ENCODE measurements at regions not wholly inside any gene's neighbourhood (a gene's known extent, or its start where the extent isn't known, plus 50 kb on each side); places are given as distances from the start of the nearest gene placed in this dataset.

DNA sequence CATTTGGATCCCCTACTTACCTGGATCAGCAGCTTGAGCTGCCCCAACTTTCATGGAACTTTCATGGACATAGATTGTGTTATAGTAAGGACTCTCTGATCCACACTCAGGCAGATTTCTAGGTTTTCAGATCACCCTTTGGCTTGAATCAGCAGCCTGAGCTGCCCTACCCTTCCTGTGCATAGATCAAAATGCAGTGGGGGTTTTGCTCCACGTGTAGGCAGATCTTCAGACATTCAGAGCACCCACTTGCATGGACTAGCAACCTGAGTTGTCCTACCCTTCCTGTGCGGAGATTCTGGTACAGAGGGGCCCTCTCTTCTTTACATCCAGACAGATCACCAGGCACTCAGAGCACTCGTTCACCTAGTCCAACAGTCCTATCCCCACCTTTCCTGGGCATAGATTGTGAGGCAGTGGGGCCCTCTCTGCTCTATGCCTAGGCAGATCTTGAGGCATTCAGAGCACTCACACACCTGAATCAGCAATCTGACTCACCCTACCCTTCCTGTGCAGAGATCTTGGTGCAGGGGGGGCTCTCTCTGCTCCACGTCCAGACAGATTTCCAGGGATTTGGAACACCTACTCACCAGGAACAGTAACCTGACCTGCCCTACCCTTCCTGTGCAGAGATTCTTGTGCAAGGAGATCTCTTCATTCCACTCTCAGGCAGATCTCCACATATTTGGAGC is 705.2 kb upstream of the NRSN1 start:
- H3K4me3 ChIP-seq (replicated peaks; ENCODE audit: low read depth, low read length) = no peak overlapping the region
- DNase-seq (ENCODE audit: low read depth) = no peak
- TF ChIP-seq, protein P1, sequence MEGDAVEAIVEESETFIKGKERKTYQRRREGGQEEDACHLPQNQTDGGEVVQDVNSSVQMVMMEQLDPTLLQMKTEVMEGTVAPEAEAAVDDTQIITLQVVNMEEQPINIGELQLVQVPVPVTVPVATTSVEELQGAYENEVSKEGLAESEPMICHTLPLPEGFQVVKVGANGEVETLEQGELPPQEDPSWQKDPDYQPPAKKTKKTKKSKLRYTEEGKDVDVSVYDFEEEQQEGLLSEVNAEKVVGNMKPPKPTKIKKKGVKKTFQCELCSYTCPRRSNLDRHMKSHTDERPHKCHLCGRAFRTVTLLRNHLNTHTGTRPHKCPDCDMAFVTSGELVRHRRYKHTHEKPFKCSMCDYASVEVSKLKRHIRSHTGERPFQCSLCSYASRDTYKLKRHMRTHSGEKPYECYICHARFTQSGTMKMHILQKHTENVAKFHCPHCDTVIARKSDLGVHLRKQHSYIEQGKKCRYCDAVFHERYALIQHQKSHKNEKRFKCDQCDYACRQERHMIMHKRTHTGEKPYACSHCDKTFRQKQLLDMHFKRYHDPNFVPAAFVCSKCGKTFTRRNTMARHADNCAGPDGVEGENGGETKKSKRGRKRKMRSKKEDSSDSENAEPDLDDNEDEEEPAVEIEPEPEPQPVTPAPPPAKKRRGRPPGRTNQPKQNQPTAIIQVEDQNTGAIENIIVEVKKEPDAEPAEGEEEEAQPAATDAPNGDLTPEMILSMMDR (IDR thresholded peaks at IDR 0.05; ENCODE audit: low read length, missing control alignments) = no peak

DNA sequence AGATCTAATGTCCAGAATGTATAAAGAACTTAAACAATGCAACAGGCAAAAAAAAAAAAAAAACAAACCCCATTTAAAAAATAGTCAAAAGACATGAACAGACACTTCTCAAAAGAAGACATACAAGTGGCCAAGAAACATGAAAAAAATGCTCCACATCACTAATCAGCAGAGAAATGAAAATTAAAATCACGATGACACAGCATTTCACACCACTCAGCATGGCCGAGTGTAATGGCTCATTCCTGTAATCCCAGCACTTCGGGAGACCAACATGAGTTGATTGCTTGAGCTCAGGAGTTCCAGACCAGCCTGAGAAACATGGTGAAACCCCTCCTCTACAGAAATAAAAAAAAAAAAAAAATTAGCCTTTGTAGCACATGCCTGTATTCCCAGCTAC is 701.4 kb upstream of the NRSN1 start:
- H3K4me3 ChIP-seq (replicated peaks; ENCODE audit: low read depth, low read length) = no peak overlapping the region
- TF ChIP-seq, protein P1 (IDR thresholded peaks at IDR 0.05; ENCODE audit: low read length, missing control alignments) = no peak
- DNase-seq (ENCODE audit: low read depth) = no peak

DNA sequence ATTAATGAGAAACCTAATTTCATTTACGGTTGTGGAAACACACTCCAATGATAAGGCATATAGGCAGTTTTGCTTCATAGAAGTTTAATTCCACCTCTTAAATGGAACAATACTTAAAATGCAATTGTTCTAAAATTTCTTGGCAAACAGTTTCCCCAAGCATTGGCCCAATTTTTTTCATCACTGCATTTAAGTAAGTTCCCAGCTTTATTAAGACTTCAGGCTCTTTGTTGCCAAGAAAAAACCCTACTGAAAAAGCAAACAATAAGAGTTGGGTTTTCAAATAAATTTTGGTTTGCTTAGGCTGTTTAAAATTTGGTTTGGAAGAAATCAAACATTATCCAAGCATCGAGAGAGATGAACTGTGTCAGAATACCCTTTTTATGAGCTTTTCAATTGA is 690.9 kb upstream of the NRSN1 start:
- H3K4me3 ChIP-seq (replicated peaks; ENCODE audit: low read depth, low read length) = no peak overlapping the region
- TF ChIP-seq, protein P1 (IDR thresholded peaks at IDR 0.05; ENCODE audit: low read length, missing control alignments) = no peak
- DNase-seq (ENCODE audit: low read depth) = no peak

DNA sequence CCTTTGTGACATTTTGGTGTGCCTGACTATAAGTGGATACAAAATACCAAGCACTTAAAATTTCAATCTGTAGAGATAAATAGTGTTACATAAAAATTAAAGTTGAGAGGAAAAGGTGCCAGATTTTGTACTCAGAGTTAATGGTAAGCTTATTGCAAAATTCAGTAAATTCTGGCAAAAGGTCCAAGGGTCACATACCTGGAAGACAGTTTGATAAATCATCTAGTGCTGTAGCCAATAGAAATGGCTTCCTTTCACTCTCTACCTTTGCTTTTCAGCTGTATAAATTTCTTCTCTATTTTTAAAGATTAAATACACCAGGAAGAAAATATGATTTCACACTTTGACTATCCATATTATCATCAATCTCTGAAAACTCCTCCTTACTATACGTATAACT is 690.2 kb upstream of the NRSN1 start:
- TF ChIP-seq, protein P1 (IDR thresholded peaks at IDR 0.05; ENCODE audit: low read length, missing control alignments) = no peak
- no peak overlapping the region for H3K4me3 ChIP-seq (replicated peaks; ENCODE audit: low read depth, low read length)
- DNase-seq (ENCODE audit: low read depth) = no peak

DNA sequence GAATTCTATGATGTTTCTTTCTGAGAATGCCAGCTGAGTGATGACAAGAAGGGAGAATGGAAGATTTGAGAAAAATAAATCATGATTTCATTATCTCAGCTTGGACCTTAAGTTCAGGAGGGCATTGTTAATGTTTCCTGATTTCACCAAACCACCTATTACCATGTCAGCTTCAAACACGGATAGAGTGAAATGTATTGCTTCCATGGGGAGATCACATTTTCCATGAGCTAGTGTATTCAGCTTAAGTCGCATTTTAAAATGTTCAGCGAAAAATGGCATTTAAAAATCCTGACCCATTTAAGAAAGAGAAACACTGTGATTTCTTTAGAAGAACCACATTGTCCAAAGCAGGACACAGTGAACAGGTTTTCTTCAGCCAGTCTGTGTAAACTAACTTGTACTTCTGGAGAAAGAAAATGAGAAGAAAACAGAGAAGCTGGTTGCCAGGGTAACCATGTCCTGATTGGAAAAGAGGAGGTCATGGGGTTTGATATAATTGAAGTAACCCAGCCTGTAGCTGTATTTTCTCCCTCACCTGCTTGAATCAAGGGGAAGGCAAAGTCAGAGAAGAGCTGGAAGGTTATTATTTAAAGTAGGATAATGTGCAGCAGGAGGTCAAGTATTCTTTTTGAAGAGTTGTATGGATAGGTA is 684.1 kb upstream of the NRSN1 start:
- TF ChIP-seq, protein P1 (IDR thresholded peaks at IDR 0.05; ENCODE audit: low read length, missing control alignments) = no peak
- no peak overlapping the region for H3K4me3 ChIP-seq (replicated peaks; ENCODE audit: low read depth, low read length)
- DNase-seq (ENCODE audit: low read depth) = no peak

GRCh38 chr6:23445157-23445710 is 680.8 kb upstream of the NRSN1 start:
- H3K4me3 ChIP-seq (replicated peaks; ENCODE audit: low read depth, low read length) = no peak overlapping the region
- TF ChIP-seq, protein P1 (IDR thresholded peaks at IDR 0.05; ENCODE audit: low read length, missing control alignments) = no peak
- peak; percentile 23 for DNase-seq (ENCODE audit: low read depth)

Measured in fibroblast of pulmonary artery (primary cell).